HCT116 (cell line): ENCODE measurements at regions not wholly inside any gene's neighbourhood (a gene's known extent, or its start where the extent isn't known, plus 50 kb on each side); places are given as distances from the start of the nearest gene placed in this dataset.

Experiments
- CEBPB ChIP-seq: IDR thresholded peaks from 2 replicates; pipeline ENCODE4 v1.6.1; 2012; ENCODE audit warnings: low read depth
- YY1 ChIP-seq: IDR thresholded peaks from 2 replicates; pipeline ENCODE4 v1.6.1; 2011; ENCODE audit warnings: low read length, low read depth, moderate library complexity, mild to moderate bottlenecking; ENCODE audit not compliant: insufficient replicate concordance; ENCODE audit errors: extremely low read depth
- TF ChIP-seq, protein P1 (sequence below), 3 experiments: fragments of 200-600 bp in 1 of 3; sonication (generic) in 1 of 3; IDR thresholded peaks in 2 of 3; conservative IDR thresholded peaks in 1 of 3; 2 replicates each; pipeline ENCODE4 v1.5.1; 2012 to 2017; ENCODE audit warnings: low read depth in 2 of 3, low read length in 2 of 3, antibody characterized with exemption in 1 of 3, borderline replicate concordance in 1 of 3, control low read depth in 1 of 3, mild to moderate bottlenecking in 1 of 3, mixed read lengths in 1 of 3, mixed run types in 1 of 3, moderate library complexity in 1 of 3; ENCODE audit not compliant: insufficient read depth in 1 of 3
- TF ChIP-seq, protein P2 (sequence below): IDR thresholded peaks from 2 replicates; pipeline ENCODE4 v1.6.1; 2012

DNA sequence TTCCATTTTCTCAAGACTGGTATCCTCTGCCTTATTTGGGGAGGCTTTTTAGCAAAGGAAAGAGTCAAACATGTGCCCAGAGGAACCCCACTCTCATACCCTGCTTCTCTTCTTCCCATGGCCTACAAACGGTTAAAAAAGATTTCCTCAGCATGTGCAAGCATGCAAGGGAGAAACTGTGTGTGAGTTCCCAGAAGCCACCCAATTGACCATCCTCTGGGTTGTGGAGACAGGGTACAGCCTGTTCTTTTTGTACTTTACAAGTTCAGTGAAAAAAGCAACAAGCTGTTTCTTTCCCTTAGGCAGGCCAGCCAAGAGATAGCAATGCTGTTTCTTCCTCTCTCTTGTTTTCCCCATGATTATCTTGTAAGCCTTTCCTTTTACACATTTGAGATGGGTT is 68.8 kb upstream of the MTPN start:
- TF ChIP-seq, protein P1, sequence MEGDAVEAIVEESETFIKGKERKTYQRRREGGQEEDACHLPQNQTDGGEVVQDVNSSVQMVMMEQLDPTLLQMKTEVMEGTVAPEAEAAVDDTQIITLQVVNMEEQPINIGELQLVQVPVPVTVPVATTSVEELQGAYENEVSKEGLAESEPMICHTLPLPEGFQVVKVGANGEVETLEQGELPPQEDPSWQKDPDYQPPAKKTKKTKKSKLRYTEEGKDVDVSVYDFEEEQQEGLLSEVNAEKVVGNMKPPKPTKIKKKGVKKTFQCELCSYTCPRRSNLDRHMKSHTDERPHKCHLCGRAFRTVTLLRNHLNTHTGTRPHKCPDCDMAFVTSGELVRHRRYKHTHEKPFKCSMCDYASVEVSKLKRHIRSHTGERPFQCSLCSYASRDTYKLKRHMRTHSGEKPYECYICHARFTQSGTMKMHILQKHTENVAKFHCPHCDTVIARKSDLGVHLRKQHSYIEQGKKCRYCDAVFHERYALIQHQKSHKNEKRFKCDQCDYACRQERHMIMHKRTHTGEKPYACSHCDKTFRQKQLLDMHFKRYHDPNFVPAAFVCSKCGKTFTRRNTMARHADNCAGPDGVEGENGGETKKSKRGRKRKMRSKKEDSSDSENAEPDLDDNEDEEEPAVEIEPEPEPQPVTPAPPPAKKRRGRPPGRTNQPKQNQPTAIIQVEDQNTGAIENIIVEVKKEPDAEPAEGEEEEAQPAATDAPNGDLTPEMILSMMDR (IDR thresholded peaks at IDR 0.05 in 2 of 3, conservative IDR thresholded peaks at IDR 0.05 in 1 of 3; ENCODE audit: borderline replicate concordance in 1 of 3, insufficient read depth in 1 of 3, low read depth in 2 of 3, low read length in 2 of 3) = no peak
- TF ChIP-seq, protein P2, sequence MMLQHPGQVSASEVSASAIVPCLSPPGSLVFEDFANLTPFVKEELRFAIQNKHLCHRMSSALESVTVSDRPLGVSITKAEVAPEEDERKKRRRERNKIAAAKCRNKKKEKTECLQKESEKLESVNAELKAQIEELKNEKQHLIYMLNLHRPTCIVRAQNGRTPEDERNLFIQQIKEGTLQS = no peak
- TF ChIP-seq YY1 (no peak), CEBPB (no peak)
